ENCODE measurements at regions not wholly inside any gene's neighbourhood (a gene's known extent, or its start where the extent isn't known, plus 50 kb on each side); places are given as distances from the start of the nearest gene placed in this dataset.
"Not testable (repeated sequence)": the region's sequence is repeated elsewhere in the genome, so short reads cannot be mapped to it uniquely, and the experiment has no call there.

GRCh38 chr3:195976876-195977275 lies 68.5 kb upstream of the TNK2 start:
- not testable (repeated sequence) for H2BK12ac ChIP-seq (ENCODE audit: low read length in 2 of 2); H3K18ac ChIP-seq (ENCODE audit: low read depth in 1 of 2, low read length in 2 of 2); H3K79me1 ChIP-seq (replicated peaks; ENCODE audit: low read length, poor library complexity, severe bottlenecking); H3K27ac ChIP-seq (ENCODE audit: low read length, poor library complexity, severe bottlenecking); DNase-seq; H3K9me3 ChIP-seq (ENCODE audit: control insufficient read depth, low read length); H3K4me1 ChIP-seq (ENCODE audit: control insufficient read depth, insufficient read depth, low read depth, low read length); H3K14ac ChIP-seq (ENCODE audit: low read length in 2 of 2); H2BK120ac ChIP-seq (ENCODE audit: low read depth, low read length); H3K23ac ChIP-seq (ENCODE audit: low read length in 2 of 2); H3K9ac ChIP-seq (ENCODE audit: low read length); H4K91ac ChIP-seq (ENCODE audit: low read length); H2BK5ac ChIP-seq (ENCODE audit: low read depth, low read length, poor library complexity, severe bottlenecking); H3K4me2 ChIP-seq (ENCODE audit: low read length, poor library complexity, severe bottlenecking); H2AK5ac ChIP-seq (ENCODE audit: low read length, severe bottlenecking); H2AFZ ChIP-seq (ENCODE audit: low read depth, low read length); H3K4ac ChIP-seq (ENCODE audit: low read depth in 1 of 2, low read length in 2 of 2); H2BK15ac ChIP-seq (ENCODE audit: low read depth, poor library complexity, severe bottlenecking); H4K8ac ChIP-seq (ENCODE audit: low read length); H3K27me3 ChIP-seq (ENCODE audit: control insufficient read depth in 1 of 2, insufficient read depth in 1 of 2, low read length in 2 of 2); H3K4me3 ChIP-seq (ENCODE audit: insufficient read depth in 1 of 2, low read depth in 1 of 2, low read length in 2 of 2)
- no CpG with 5 or more reads among the region's 19 CpGs for WGBS
- peaks cover 39 to 44% of the 10 kb centered on the region in 2 experiments for H3K36me3 ChIP-seq (ENCODE audit: control insufficient read depth in 1 of 2, insufficient read depth in 2 of 2, low read depth in 1 of 2, low read length in 2 of 2)

- not testable (repeated sequence) for H3K79me1 ChIP-seq (replicated peaks; ENCODE audit: low read length, poor library complexity, severe bottlenecking); H2BK12ac ChIP-seq (ENCODE audit: low read length in 2 of 2)
- WGBS: 91% methylated on average over 3 of the region's 13 CpGs
Measured at GRCh38 chr3:195974281-195974680, 65.9 kb upstream of the TNK2 start.

DNA sequence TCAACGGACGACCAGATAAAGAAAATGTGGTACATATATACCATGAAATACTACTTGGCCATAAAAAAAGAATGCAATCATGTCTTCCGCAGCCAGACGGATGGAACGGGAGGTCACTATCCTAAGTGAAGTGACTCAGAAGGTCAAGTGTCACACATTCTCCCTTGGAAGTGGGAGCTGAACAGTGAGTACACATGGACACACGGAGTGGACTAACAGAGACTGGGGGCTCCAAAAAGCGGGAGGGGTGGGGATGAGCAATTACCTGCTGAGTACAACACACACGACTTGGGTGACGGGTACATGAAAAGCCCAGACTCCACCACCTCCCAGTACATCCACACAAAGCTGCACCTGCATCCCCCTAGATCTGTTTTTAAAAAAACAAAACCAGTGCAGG lies 62.5 kb upstream of the TNK2 start:
- H2BK15ac ChIP-seq (ENCODE audit: low read depth, poor library complexity, severe bottlenecking); H3K9me3 ChIP-seq (ENCODE audit: control insufficient read depth, low read length); H3K14ac ChIP-seq (ENCODE audit: low read length in 2 of 2); H3K4me2 ChIP-seq (ENCODE audit: low read length, poor library complexity, severe bottlenecking); H2AK5ac ChIP-seq (ENCODE audit: low read length, severe bottlenecking); H2BK120ac ChIP-seq (ENCODE audit: low read depth, low read length); H2BK12ac ChIP-seq (ENCODE audit: low read length in 2 of 2); H4K8ac ChIP-seq (ENCODE audit: low read length); H3K27ac ChIP-seq (ENCODE audit: low read length, poor library complexity, severe bottlenecking); H3K4ac ChIP-seq (ENCODE audit: low read depth in 1 of 2, low read length in 2 of 2); H4K91ac ChIP-seq (ENCODE audit: low read length); H3K27me3 ChIP-seq (ENCODE audit: control insufficient read depth in 1 of 2, insufficient read depth in 1 of 2, low read length in 2 of 2); DNase-seq; H3K23ac ChIP-seq (ENCODE audit: low read length in 2 of 2); H3K4me3 ChIP-seq (ENCODE audit: insufficient read depth in 1 of 2, low read depth in 1 of 2, low read length in 2 of 2); H2AFZ ChIP-seq (ENCODE audit: low read depth, low read length); H3K4me1 ChIP-seq (ENCODE audit: control insufficient read depth, insufficient read depth, low read depth, low read length); H3K9ac ChIP-seq (ENCODE audit: low read length); H2BK5ac ChIP-seq (ENCODE audit: low read depth, low read length, poor library complexity, severe bottlenecking); H3K79me1 ChIP-seq (replicated peaks; ENCODE audit: low read length, poor library complexity, severe bottlenecking); H3K18ac ChIP-seq (ENCODE audit: low read depth in 1 of 2, low read length in 2 of 2): not testable (repeated sequence)
- WGBS: 76% methylated on average over 7 of the region's 9 CpGs
- peaks cover 42 to 64% of the 10 kb centered on the region in 2 experiments for H3K36me3 ChIP-seq (ENCODE audit: control insufficient read depth in 1 of 2, insufficient read depth in 2 of 2, low read depth in 1 of 2, low read length in 2 of 2)

More at GRCh38 chr3:195974281-195974680, 65.9 kb upstream of the TNK2 start:
- not testable (repeated sequence) for H3K14ac ChIP-seq (ENCODE audit: low read length in 2 of 2); H4K91ac ChIP-seq (ENCODE audit: low read length); H3K23ac ChIP-seq (ENCODE audit: low read length in 2 of 2); H2BK120ac ChIP-seq (ENCODE audit: low read depth, low read length); H2AK5ac ChIP-seq (ENCODE audit: low read length, severe bottlenecking); H3K4me1 ChIP-seq (ENCODE audit: control insufficient read depth, insufficient read depth, low read depth, low read length); H2BK5ac ChIP-seq (ENCODE audit: low read depth, low read length, poor library complexity, severe bottlenecking); H3K9ac ChIP-seq (ENCODE audit: low read length); H3K4me2 ChIP-seq (ENCODE audit: low read length, poor library complexity, severe bottlenecking); H3K4ac ChIP-seq (ENCODE audit: low read depth in 1 of 2, low read length in 2 of 2); H3K27me3 ChIP-seq (ENCODE audit: control insufficient read depth in 1 of 2, insufficient read depth in 1 of 2, low read length in 2 of 2); H2BK15ac ChIP-seq (ENCODE audit: low read depth, poor library complexity, severe bottlenecking); H4K8ac ChIP-seq (ENCODE audit: low read length); H2AFZ ChIP-seq (ENCODE audit: low read depth, low read length); H3K27ac ChIP-seq (ENCODE audit: low read length, poor library complexity, severe bottlenecking); H3K9me3 ChIP-seq (ENCODE audit: control insufficient read depth, low read length); DNase-seq; H3K4me3 ChIP-seq (ENCODE audit: insufficient read depth in 1 of 2, low read depth in 1 of 2, low read length in 2 of 2); H3K18ac ChIP-seq (ENCODE audit: low read depth in 1 of 2, low read length in 2 of 2)
- peaks cover 44 to 63% of the 10 kb centered on the region in 2 experiments for H3K36me3 ChIP-seq (ENCODE audit: control insufficient read depth in 1 of 2, insufficient read depth in 2 of 2, low read depth in 1 of 2, low read length in 2 of 2)

- not testable (repeated sequence) for H3K27me3 ChIP-seq (ENCODE audit: control insufficient read depth in 1 of 2, insufficient read depth in 1 of 2, low read length in 2 of 2); H3K14ac ChIP-seq (ENCODE audit: low read length in 2 of 2); H3K18ac ChIP-seq (ENCODE audit: low read depth in 1 of 2, low read length in 2 of 2); H3K27ac ChIP-seq (ENCODE audit: low read length, poor library complexity, severe bottlenecking); H2BK120ac ChIP-seq (ENCODE audit: low read depth, low read length); H3K23ac ChIP-seq (ENCODE audit: low read length in 2 of 2); H2BK12ac ChIP-seq (ENCODE audit: low read length in 2 of 2); H3K4me1 ChIP-seq (ENCODE audit: control insufficient read depth, insufficient read depth, low read depth, low read length); H3K9ac ChIP-seq (ENCODE audit: low read length); H3K4ac ChIP-seq (ENCODE audit: low read depth in 1 of 2, low read length in 2 of 2); H2AK5ac ChIP-seq (ENCODE audit: low read length, severe bottlenecking); H2AFZ ChIP-seq (ENCODE audit: low read depth, low read length); H3K9me3 ChIP-seq (ENCODE audit: control insufficient read depth, low read length); H2BK15ac ChIP-seq (ENCODE audit: low read depth, poor library complexity, severe bottlenecking); H3K79me1 ChIP-seq (replicated peaks; ENCODE audit: low read length, poor library complexity, severe bottlenecking); H4K8ac ChIP-seq (ENCODE audit: low read length); DNase-seq; H4K91ac ChIP-seq (ENCODE audit: low read length); H3K4me2 ChIP-seq (ENCODE audit: low read length, poor library complexity, severe bottlenecking); H3K4me3 ChIP-seq (ENCODE audit: insufficient read depth in 1 of 2, low read depth in 1 of 2, low read length in 2 of 2); H2BK5ac ChIP-seq (ENCODE audit: low read depth, low read length, poor library complexity, severe bottlenecking)
- peaks cover 44 to 63% of the 10 kb centered on the region in 2 experiments for H3K36me3 ChIP-seq (ENCODE audit: control insufficient read depth in 1 of 2, insufficient read depth in 2 of 2, low read depth in 1 of 2, low read length in 2 of 2)
- WGBS: 95% methylated on average over 21 of the region's 22 CpGs
Measured at GRCh38 chr3:195969838-195970776, 61.8 kb upstream of the TNK2 start.

All from mesenchymal stem cell (in vitro differentiated cells and primary cell).